ENCODE measurements at regions not wholly inside any gene's neighbourhood (a gene's known extent, or its start where the extent isn't known, plus 50 kb on each side); places are given as distances from the start of the nearest gene placed in this dataset.
"Not testable (repeated sequence)": the region's sequence is repeated elsewhere in the genome, so short reads cannot be mapped to it uniquely, and the experiment has no call there.

- Histone ChIP-seq H3K9me3 (no peaks in the 10 kb centered on the region), H3K27me3 (no peaks in the 10 kb centered on the region), H3K4me3 (no peak overlapping the region), H3K4me1 (no peaks in the 10 kb centered on the region), H3K36me3 (no peaks in the 10 kb centered on the region), H3K27ac (no peak overlapping the region)
- intact Hi-C loops (cut with DNase I) = no loop called here
- no peak for DNase-seq (ENCODE audit: extremely low spot score in 2 of 2)
- no peak for TF ChIP-seq CTCF (IDR thresholded peaks at IDR 0.05)
- TF ChIP-seq POLR2A (IDR thresholded peaks at IDR 0.05) = no peak
- TF ChIP-seq POLR2AphosphoS5 (IDR thresholded peaks at IDR 0.05; ENCODE audit: insufficient read depth in 1 of 2, low read depth in 1 of 2) = no peak
These were observed 202.1 kb upstream of the IGFBP7 start for GRCh38 chr4:57312296-57312695.

- Histone ChIP-seq H3K4me1 (no peaks in the 10 kb centered on the region), H3K4me3 (no peak overlapping the region), H3K36me3 (no peaks in the 10 kb centered on the region), H3K27me3 (no peaks in the 10 kb centered on the region), H3K9me3 (no peaks in the 10 kb centered on the region), H3K27ac (no peak overlapping the region)
- no peak for DNase-seq (ENCODE audit: extremely low spot score in 2 of 2)
- TF ChIP-seq CTCF (IDR thresholded peaks at IDR 0.05) (no peak), POLR2AphosphoS5 (IDR thresholded peaks at IDR 0.05; ENCODE audit: insufficient read depth in 1 of 2, low read depth in 1 of 2) (no peak), POLR2A (IDR thresholded peaks at IDR 0.05) (no peak)
- intact Hi-C loops (cut with DNase I) = no loop called here
These were observed 199.5 kb upstream of the IGFBP7 start for GRCh38 chr4:57309658-57310057.

- no peak for TF ChIP-seq CTCF (IDR thresholded peaks at IDR 0.05)
- no peak overlapping the region for H3K27ac ChIP-seq
- no peaks in the 10 kb centered on the region for H3K27me3 ChIP-seq
- intact Hi-C loops (cut with DNase I) = no loop called here
- H3K4me3 ChIP-seq = no peak overlapping the region
- no peak for DNase-seq (ENCODE audit: extremely low spot score in 2 of 2)
- no peaks in the 10 kb centered on the region for H3K4me1 ChIP-seq
- no peaks in the 10 kb centered on the region for H3K36me3 ChIP-seq
- H3K9me3 ChIP-seq = no peaks in the 10 kb centered on the region
These were observed 198.1 kb upstream of the IGFBP7 start for GRCh38 chr4:57308301-57308700.

GRCh38 chr4:57305836-57306235 is 195.7 kb upstream of the IGFBP7 start:
- no peaks in the 10 kb centered on the region for H3K27me3 ChIP-seq
- no peak for DNase-seq (ENCODE audit: extremely low spot score in 2 of 2)
- no peaks in the 10 kb centered on the region for H3K9me3 ChIP-seq
- H3K4me3 ChIP-seq = no peak overlapping the region
- intact Hi-C loops (cut with DNase I) = no loop called here
- no peaks in the 10 kb centered on the region for H3K4me1 ChIP-seq
- TF ChIP-seq CTCF (IDR thresholded peaks at IDR 0.05) (no peak), POLR2A (IDR thresholded peaks at IDR 0.05) (no peak), POLR2AphosphoS5 (IDR thresholded peaks at IDR 0.05; ENCODE audit: insufficient read depth in 1 of 2, low read depth in 1 of 2) (no peak)
- no peaks in the 10 kb centered on the region for H3K36me3 ChIP-seq
- no peak overlapping the region for H3K27ac ChIP-seq

- intact Hi-C loops (cut with DNase I) = no loop called here
- TF ChIP-seq CTCF (IDR thresholded peaks at IDR 0.05) (no peak), POLR2A (IDR thresholded peaks at IDR 0.05) (no peak), POLR2AphosphoS5 (IDR thresholded peaks at IDR 0.05; ENCODE audit: insufficient read depth in 1 of 2, low read depth in 1 of 2) (no peak)
- H3K4me1 ChIP-seq = no peaks in the 10 kb centered on the region
- H3K36me3 ChIP-seq = no peaks in the 10 kb centered on the region
- no peak overlapping the region for H3K27ac ChIP-seq
- no peak for DNase-seq (ENCODE audit: extremely low spot score in 2 of 2)
- no peak overlapping the region for H3K4me3 ChIP-seq
- no peaks in the 10 kb centered on the region for H3K27me3 ChIP-seq
- no peaks in the 10 kb centered on the region for H3K9me3 ChIP-seq
These were observed 193.0 kb upstream of the IGFBP7 start for GRCh38 chr4:57303012-57303751.

- H3K9me3 ChIP-seq; H3K4me3 ChIP-seq; H3K27me3 ChIP-seq; DNase-seq (ENCODE audit: extremely low spot score in 2 of 2); H3K36me3 ChIP-seq; H3K4me1 ChIP-seq; H3K27ac ChIP-seq; intact Hi-C loops (cut with DNase I): not testable (repeated sequence)
These were observed 190.1 kb upstream of the IGFBP7 start for GRCh38 chr4:57300300-57300699.
